Calu3 (cell line): ENCODE measurements at regions not wholly inside any gene's neighbourhood (a gene's known extent, or its start where the extent isn't known, plus 50 kb on each side); places are given as distances from the start of the nearest gene placed in this dataset.

Experiments used
- BruUV-seq: library from RNA; stranded (reverse); fragments of 400-500 nt; replicated peaks from 2 replicates; lab custom pipeline; 2021; lab: Mats Ljungman, UMichigan
- CTCF ChIA-PET: fragments of 300-600 bp; sonication (Branson Sonifier 250); formaldehyde crosslinking; loops from one replicate; lab custom pipeline; 2022; ENCODE audit warnings: antibody characterized with exemption; lab: Charles Lee
- DNase-seq: peaks from one replicate; pipeline ENCODE4 v3.0.0; 2022
- H3K27ac Mint-ChIP-seq: one replicate; pipeline ENCODE4 v1.8.0; 2022; ENCODE audit warnings: mixed read lengths; ENCODE audit not compliant: unreplicated experiment
- H3K27me3 Mint-ChIP-seq: one replicate; pipeline ENCODE4 v1.8.0; 2022; ENCODE audit warnings: mixed read lengths; ENCODE audit not compliant: unreplicated experiment
- H3K36me3 Mint-ChIP-seq: one replicate; pipeline ENCODE4 v1.8.0; 2022; ENCODE audit warnings: mild to moderate bottlenecking, moderate library complexity, mixed read lengths; ENCODE audit not compliant: insufficient read depth, unreplicated experiment
- H3K4me1 Mint-ChIP-seq: one replicate; pipeline ENCODE4 v1.8.0; 2022; ENCODE audit warnings: mild to moderate bottlenecking, low read depth, mixed read lengths; ENCODE audit not compliant: unreplicated experiment
- H3K4me3 Mint-ChIP-seq: one replicate; pipeline ENCODE4 v1.8.0; 2022; ENCODE audit warnings: mild to moderate bottlenecking, low read depth, moderate library complexity, mixed read lengths; ENCODE audit not compliant: unreplicated experiment
- H3K9me3 Mint-ChIP-seq: one replicate; pipeline ENCODE4 v1.8.0; 2022; ENCODE audit warnings: low read depth, mixed read lengths; ENCODE audit not compliant: unreplicated experiment
- CTCF ChIP-seq: fragments of 200-600 bp; IDR thresholded peaks from one replicate; pipeline ENCODE4 v1.8.0; 2022; ENCODE audit warnings: antibody characterized with exemption; ENCODE audit not compliant: unreplicated experiment
- intact Hi-C: fragments of 100-400 bp; cut with micrococcal nuclease; formaldehyde crosslinking; loops from one replicate; pipeline ENCODE4 v1.10.0; 2022; ENCODE audit not compliant: unreplicated experiment

- no peak for DNase-seq
- H3K27ac Mint-ChIP-seq, result no peak overlapping the region
- no peak for TF ChIP-seq CTCF
- no peaks in the 10 kb centered on the region for H3K36me3 Mint-ChIP-seq
- H3K27me3 Mint-ChIP-seq, result peaks cover 44% of the 10 kb centered on the region
- intact Hi-C loops, result no loop called here
- CTCF ChIA-PET, result no interaction called here
- H3K9me3 Mint-ChIP-seq, result no peaks in the 10 kb centered on the region
- no TSS peak for BruUV-seq
- no peaks in the 10 kb centered on the region for H3K4me1 Mint-ChIP-seq
- H3K4me3 Mint-ChIP-seq, result no peak overlapping the region
Measured at GRCh38 chr15:85999658-86000057, 80.0 kb upstream of the AGBL1 start.

- DNase-seq, result no peak
- no peak overlapping the region for H3K27ac Mint-ChIP-seq
- no peak overlapping the region for H3K4me3 Mint-ChIP-seq
- BruUV-seq, result no TSS peak
- intact Hi-C loops, result no loop called here
- TF ChIP-seq CTCF, result no peak
- H3K36me3 Mint-ChIP-seq, result no peaks in the 10 kb centered on the region
- H3K9me3 Mint-ChIP-seq, result no peaks in the 10 kb centered on the region
- CTCF ChIA-PET, result no interaction called here
- no peaks in the 10 kb centered on the region for H3K4me1 Mint-ChIP-seq
- peaks cover 59% of the 10 kb centered on the region for H3K27me3 Mint-ChIP-seq
Measured at GRCh38 chr15:86001200-86001599, 78.5 kb upstream of the AGBL1 start.

- no TSS peak for BruUV-seq
- no peak for TF ChIP-seq CTCF
Measured at GRCh38 chr15:86002444-86002843, 77.2 kb upstream of the AGBL1 start.

GRCh38 chr15:86004061-86004460 lies 75.6 kb upstream of the AGBL1 start:
- intact Hi-C loops, result no loop called here
- no peaks in the 10 kb centered on the region for H3K4me1 Mint-ChIP-seq
- no peak overlapping the region for H3K27ac Mint-ChIP-seq
- H3K27me3 Mint-ChIP-seq, result peaks cover 66% of the 10 kb centered on the region
- CTCF ChIA-PET, result no interaction called here
- no peak for TF ChIP-seq CTCF
- H3K9me3 Mint-ChIP-seq, result no peaks in the 10 kb centered on the region
- no TSS peak for BruUV-seq
- H3K36me3 Mint-ChIP-seq, result no peaks in the 10 kb centered on the region
- no peak overlapping the region for H3K4me3 Mint-ChIP-seq
- no peak for DNase-seq

More at GRCh38 chr15:86002444-86002843, 77.2 kb upstream of the AGBL1 start:
- peaks cover 72% of the 10 kb centered on the region for H3K27me3 Mint-ChIP-seq
- H3K27ac Mint-ChIP-seq, result no peak overlapping the region
- no peaks in the 10 kb centered on the region for H3K36me3 Mint-ChIP-seq
- intact Hi-C loops, result no loop called here
- H3K9me3 Mint-ChIP-seq, result no peaks in the 10 kb centered on the region
- CTCF ChIA-PET, result no interaction called here
- no peak for DNase-seq
- H3K4me3 Mint-ChIP-seq, result no peak overlapping the region
- H3K4me1 Mint-ChIP-seq, result no peaks in the 10 kb centered on the region
